ENCODE measurements at regions not wholly inside any gene's neighbourhood (a gene's known extent, or its start where the extent isn't known, plus 50 kb on each side); places are given as distances from the start of the nearest gene placed in this dataset.

GRCh38 chr14:99094901-99095300, 177.1 kb downstream of the BCL11B start:
- H3K4me3 ChIP-seq (ENCODE audit: low read depth, low read length): no peak overlapping the region
- H3K27me3 ChIP-seq (ENCODE audit: insufficient read depth, low read depth, severe bottlenecking): peaks cover 76% of the 10 kb centered on the region
- no peak for TF ChIP-seq CTCF (IDR thresholded peaks at IDR 0.05; ENCODE audit: low read depth, low read length)
- H3K27ac ChIP-seq: no peak overlapping the region
- DNase-seq: no peak
- no peaks in the 10 kb centered on the region for H3K36me3 ChIP-seq
- no peaks in the 10 kb centered on the region for H3K9me3 ChIP-seq (ENCODE audit: severe bottlenecking)

DNA sequence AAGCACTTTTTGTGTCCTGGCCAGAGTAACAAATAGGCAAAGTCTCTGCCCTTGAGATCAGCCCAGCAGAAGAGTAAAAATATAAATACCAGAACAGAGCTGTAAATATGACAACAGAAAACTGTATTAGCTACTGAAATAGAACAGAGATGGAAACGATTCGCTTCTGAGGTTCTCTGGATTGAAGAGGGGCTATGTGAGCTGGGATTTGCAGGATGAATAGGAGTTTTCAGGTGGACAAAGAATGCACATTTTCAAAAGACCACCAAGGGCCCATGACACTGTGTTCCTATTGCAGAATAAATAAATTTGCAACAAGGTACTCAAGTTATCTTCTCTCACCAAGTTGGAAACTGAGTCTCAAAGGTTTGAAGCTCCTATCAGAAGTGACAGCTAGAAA, 176.6 kb downstream of the BCL11B start:
- no peak for TF ChIP-seq CTCF (IDR thresholded peaks at IDR 0.05; ENCODE audit: low read depth, low read length)
- Histone ChIP-seq H3K4me3 (ENCODE audit: low read depth, low read length) (no peak overlapping the region), H3K27me3 (ENCODE audit: insufficient read depth, low read depth, severe bottlenecking) (peaks cover 79% of the 10 kb centered on the region), H3K36me3 (no peaks in the 10 kb centered on the region), H3K27ac (no peak overlapping the region), H3K9me3 (ENCODE audit: severe bottlenecking) (no peaks in the 10 kb centered on the region)
- DNase-seq: no peak

DNA sequence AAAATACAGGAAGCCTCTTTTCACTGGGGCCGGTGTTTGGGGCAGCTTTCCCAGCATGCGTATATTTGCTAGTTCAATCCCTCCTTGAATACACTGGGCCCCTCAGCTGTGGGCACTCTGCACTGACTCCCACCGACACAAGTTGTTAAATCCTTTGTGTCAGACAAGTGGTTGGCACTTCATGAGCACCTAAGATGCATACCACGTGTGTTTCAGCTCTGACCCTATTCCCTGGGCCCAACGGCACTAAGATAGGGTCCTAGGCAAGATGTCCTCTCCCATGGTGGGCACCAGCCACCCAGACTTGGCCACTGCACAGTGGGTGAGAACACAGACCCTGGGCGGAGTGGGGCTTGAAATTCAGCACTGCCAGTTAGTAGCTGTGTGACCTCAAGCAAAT, 173.8 kb downstream of the BCL11B start:
- H3K36me3 ChIP-seq: no peaks in the 10 kb centered on the region
- peaks cover 76% of the 10 kb centered on the region for H3K27me3 ChIP-seq (ENCODE audit: insufficient read depth, low read depth, severe bottlenecking)
- no peak overlapping the region for H3K4me3 ChIP-seq (ENCODE audit: low read depth, low read length)
- no peak for DNase-seq
- no peak for TF ChIP-seq CTCF (IDR thresholded peaks at IDR 0.05; ENCODE audit: low read depth, low read length)
- no peak overlapping the region for H3K27ac ChIP-seq
- H3K9me3 ChIP-seq (ENCODE audit: severe bottlenecking): no peaks in the 10 kb centered on the region

DNA sequence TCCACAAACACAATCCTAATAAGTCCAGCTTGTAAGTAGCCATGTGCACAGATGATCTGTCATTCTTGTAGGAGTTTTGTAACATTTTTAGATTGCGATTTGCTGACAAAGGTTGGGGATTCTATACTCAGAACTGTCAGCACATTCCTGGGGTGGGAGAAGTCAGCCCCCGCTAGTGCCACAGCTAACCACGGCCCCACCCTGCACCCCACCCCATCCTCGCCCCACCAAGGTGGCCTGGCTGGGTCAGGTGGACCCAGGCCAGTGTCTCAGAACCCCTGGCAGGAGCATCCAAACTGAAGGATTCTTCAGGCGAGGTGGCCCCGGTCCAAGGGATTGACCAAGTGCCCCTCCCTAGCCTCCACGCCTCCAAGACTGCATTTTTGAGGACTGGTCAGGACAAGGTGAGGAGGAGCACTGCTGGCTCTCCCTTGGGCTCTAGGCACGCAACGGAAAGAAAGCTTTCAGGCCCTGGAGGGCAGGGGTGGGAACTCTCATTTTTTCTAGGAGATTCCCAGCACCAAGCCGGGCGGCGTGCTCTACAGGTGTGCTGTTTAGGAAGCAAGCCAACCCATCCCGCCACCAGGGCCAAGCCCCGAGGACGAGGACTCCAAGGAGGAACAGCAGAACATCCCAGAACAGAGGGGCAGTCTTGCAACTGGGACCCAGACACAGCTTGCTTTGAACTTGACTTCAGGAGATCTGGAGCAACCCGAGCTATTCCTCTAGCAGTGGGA, 172.8 kb downstream of the BCL11B start:
- no peaks in the 10 kb centered on the region for H3K36me3 ChIP-seq
- H3K4me3 ChIP-seq (ENCODE audit: low read depth, low read length): no peak overlapping the region
- DNase-seq: no peak
- no peak overlapping the region for H3K27ac ChIP-seq
- H3K27me3 ChIP-seq (ENCODE audit: insufficient read depth, low read depth, severe bottlenecking): peaks cover 68% of the 10 kb centered on the region
- no peaks in the 10 kb centered on the region for H3K9me3 ChIP-seq (ENCODE audit: severe bottlenecking)
- no peak for TF ChIP-seq CTCF (IDR thresholded peaks at IDR 0.05; ENCODE audit: low read depth, low read length)

GRCh38 chr14:99100497-99101270, 171.3 kb downstream of the BCL11B start:
- no peak for TF ChIP-seq CTCF (IDR thresholded peaks at IDR 0.05; ENCODE audit: low read depth, low read length)
- no peaks in the 10 kb centered on the region for H3K36me3 ChIP-seq
- H3K27ac ChIP-seq: no peak overlapping the region
- DNase-seq: no peak
- peaks cover 55% of the 10 kb centered on the region for H3K27me3 ChIP-seq (ENCODE audit: insufficient read depth, low read depth, severe bottlenecking)
- H3K4me3 ChIP-seq (ENCODE audit: low read depth, low read length): no peak overlapping the region
- H3K9me3 ChIP-seq (ENCODE audit: severe bottlenecking): peaks cover 4% of the 10 kb centered on the region
